Transverse colon (tissue), 4 donors: ENCODE measurements at regions not wholly inside any gene's neighbourhood (a gene's known extent, or its start where the extent isn't known, plus 50 kb on each side); places are given as distances from the start of the nearest gene placed in this dataset.

Experiments
- DNase-seq: peaks from one replicate; pipeline ENCODE4 v3.0.0-alpha.2; 2019
- H3K27ac ChIP-seq, 4 donors: fragments of 200-600 bp; sonication (generic); 2 replicates each; pipeline ENCODE4 v1.5.1; 2016 to 2018; ENCODE audit warnings: inconsistent platforms in 4 of 4
- H3K27me3 ChIP-seq: fragments of 200-600 bp; sonication (generic); 2 replicates; pipeline ENCODE4 v1.5.1; 2017; ENCODE audit warnings: inconsistent platforms
- H3K36me3 ChIP-seq, 4 donors: fragments of 200-600 bp; sonication (generic); 2 replicates each; pipeline ENCODE4 v1.5.1; 2017 to 2019; ENCODE audit warnings: inconsistent platforms in 4 of 4
- H3K4me1 ChIP-seq, 4 donors: fragments of 200-600 bp; sonication (generic); 2 replicates each; pipeline ENCODE4 v1.5.1; 2017 to 2020; ENCODE audit warnings: inconsistent platforms in 4 of 4
- H3K4me3 ChIP-seq, 4 donors: fragments of 200-600 bp; sonication (generic); 1 replicate in 1 of 4; 2 replicates in 3 of 4; pipeline versions ENCODE4 v1.5.1 to v1.6.1; 2017 to 2019; ENCODE audit warnings: inconsistent platforms in 4 of 4
- H3K9me3 ChIP-seq, 2 donors: fragments of 200-600 bp; sonication (generic); 2 replicates each; pipeline ENCODE4 v1.5.1; 2017 to 2019; ENCODE audit warnings: inconsistent platforms in 2 of 2
- EP300 ChIP-seq: sonication (generic); formaldehyde crosslinking; IDR thresholded peaks from one replicate; pipeline ENCODE4 v1.6.1; 2017; ENCODE audit warnings: antibody characterized with exemption, low read depth
- POLR2A ChIP-seq: fragments of 450-650 bp; IDR thresholded peaks from one replicate; pipeline ENCODE4 v1.6.1; 2016; ENCODE audit warnings: antibody characterized with exemption, mild to moderate bottlenecking, moderate library complexity
- POLR2AphosphoS5 ChIP-seq, 3 donors: sonication (generic); formaldehyde crosslinking; IDR thresholded peaks; one replicate each; pipeline ENCODE4 v1.6.1; 2016; ENCODE audit warnings: antibody characterized with exemption in 3 of 3
- WGBS, 2 donors: methylation state at CpG; one replicate each; pipeline ENCODE4 v1.1.5; 2018; ENCODE audit warnings: low coverage in 1 of 2; 5-methylcytosine and 5-hydroxymethylcytosine counted together
- in situ Hi-C, 4 donors: fragments of 200-750 bp; cut with MboI; loops; one replicate each; pipeline versions ENCODE4 v1.15.0 to v1.15.1; 2017; ENCODE audit warnings: low sequenced_read_pairs in 3 of 4, low pct_ligation_motif_present in 1 of 4, low pct_unique_long_range_greater_than_20kb in 1 of 4
- intact Hi-C: fragments of 100-400 bp; cut with DNase I; formaldehyde crosslinking; loops from one replicate; pipeline ENCODE4 v1.15.1; 2023; ENCODE audit warnings: low total_unique reads
- TF ChIP-seq, protein P1 (sequence below), 5 experiments: fragments of 200-600 bp in 3 of 5; fragments of 450-650 bp in 2 of 5; sonication (generic) in 3 of 5; IDR thresholded peaks; 1 replicate in 2 of 5; 2 replicates in 3 of 5; pipeline ENCODE4 v1.5.1; 2016 to 2017; ENCODE audit warnings: antibody characterized with exemption in 5 of 5, inconsistent platforms in 3 of 5, mild to moderate bottlenecking in 2 of 5, moderate library complexity in 1 of 5

DNA sequence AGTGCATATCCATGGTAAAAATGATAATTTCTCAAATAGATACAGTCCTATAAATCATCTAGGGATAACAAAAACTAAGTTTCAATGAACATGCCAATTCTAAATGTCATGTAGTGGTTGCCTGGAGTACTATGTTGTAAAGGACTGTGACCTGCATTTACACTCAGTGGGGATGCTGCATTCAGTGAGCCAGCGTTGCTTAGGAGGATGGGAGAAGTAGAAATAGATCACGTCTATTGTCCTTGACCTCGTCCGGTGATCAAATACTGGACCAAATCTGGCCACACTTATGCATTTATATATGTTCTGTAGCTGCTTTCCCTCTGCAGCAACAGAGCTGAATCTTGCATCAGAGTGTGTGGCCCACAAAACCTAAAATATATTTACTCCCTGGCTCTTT lies 139.0 kb upstream of the ETAA1 start:
- Histone ChIP-seq H3K4me1 (no peaks in the 10 kb centered on the region), H3K36me3 (no peaks in the 10 kb centered on the region), H3K4me3 (no peak overlapping the region), H3K27me3 (no peaks in the 10 kb centered on the region), H3K9me3 (no peaks in the 10 kb centered on the region), H3K27ac (peak overlapping the region in 1 of 4 donors; percentile 83)
- WGBS, 2 donors = 73 to 82% methylated on average over 4 of the region's 4 CpGs
- intact Hi-C loops (no loop called here), in situ Hi-C loops (loop anchor here in 1 of 4 donors (25.0 kb wide), 1 partner anchor 821 kb away; the partner anchor contains the start of gene MEIS1)
- no peak for DNase-seq
- no peak for TF ChIP-seq POLR2A
- TF ChIP-seq POLR2AphosphoS5 (IDR thresholded peaks at IDR 0.05) = no peak
- TF ChIP-seq EP300 = no peak
- TF ChIP-seq, protein P1, sequence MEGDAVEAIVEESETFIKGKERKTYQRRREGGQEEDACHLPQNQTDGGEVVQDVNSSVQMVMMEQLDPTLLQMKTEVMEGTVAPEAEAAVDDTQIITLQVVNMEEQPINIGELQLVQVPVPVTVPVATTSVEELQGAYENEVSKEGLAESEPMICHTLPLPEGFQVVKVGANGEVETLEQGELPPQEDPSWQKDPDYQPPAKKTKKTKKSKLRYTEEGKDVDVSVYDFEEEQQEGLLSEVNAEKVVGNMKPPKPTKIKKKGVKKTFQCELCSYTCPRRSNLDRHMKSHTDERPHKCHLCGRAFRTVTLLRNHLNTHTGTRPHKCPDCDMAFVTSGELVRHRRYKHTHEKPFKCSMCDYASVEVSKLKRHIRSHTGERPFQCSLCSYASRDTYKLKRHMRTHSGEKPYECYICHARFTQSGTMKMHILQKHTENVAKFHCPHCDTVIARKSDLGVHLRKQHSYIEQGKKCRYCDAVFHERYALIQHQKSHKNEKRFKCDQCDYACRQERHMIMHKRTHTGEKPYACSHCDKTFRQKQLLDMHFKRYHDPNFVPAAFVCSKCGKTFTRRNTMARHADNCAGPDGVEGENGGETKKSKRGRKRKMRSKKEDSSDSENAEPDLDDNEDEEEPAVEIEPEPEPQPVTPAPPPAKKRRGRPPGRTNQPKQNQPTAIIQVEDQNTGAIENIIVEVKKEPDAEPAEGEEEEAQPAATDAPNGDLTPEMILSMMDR (IDR thresholded peaks at IDR 0.05) = no peak

DNA sequence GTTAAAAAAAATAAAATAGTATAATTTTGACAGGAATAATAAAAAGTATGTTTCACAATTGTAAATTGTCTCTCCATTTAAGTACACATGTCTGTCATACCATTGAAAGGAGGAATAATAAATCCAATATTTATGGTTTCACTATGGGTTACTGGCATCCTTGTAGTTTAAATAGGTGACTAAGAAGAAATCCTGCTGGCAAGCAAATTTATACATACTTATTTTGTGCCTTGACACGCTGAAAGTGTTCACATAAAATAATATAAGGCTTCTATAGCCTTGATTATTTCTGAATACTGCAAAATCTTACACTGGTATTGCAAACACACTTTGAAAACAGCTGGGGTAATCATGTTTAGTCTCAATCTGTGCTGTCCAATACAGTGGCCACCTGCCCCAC lies 138.3 kb upstream of the ETAA1 start:
- Histone ChIP-seq H3K4me3 (no peak overlapping the region), H3K27ac (peak overlapping the region; percentile 70 to 84 (median 79)), H3K36me3 (no peaks in the 10 kb centered on the region), H3K4me1 (no peaks in the 10 kb centered on the region), H3K27me3 (no peaks in the 10 kb centered on the region), H3K9me3 (no peaks in the 10 kb centered on the region)
- TF ChIP-seq POLR2AphosphoS5 (IDR thresholded peaks at IDR 0.05) (no peak), EP300 (no peak), POLR2A (no peak)
- TF ChIP-seq, protein P1 (IDR thresholded peaks at IDR 0.05) = no peak
- DNase-seq = no peak
- intact Hi-C loops (no loop called here), in situ Hi-C loops (loop anchor here in 1 of 4 donors (25.0 kb wide), 1 partner anchor 822 kb away; the partner anchor contains the start of gene MEIS1)
- WGBS, 2 donors = 63 to 78% methylated on average over 1 of the region's 1 CpG

GRCh38 chr2:67259556-67260342 lies 137.4 kb upstream of the ETAA1 start:
- intact Hi-C loops (loop anchor here (5.0 kb wide), 1 partner anchor 403 kb away; no protein-coding TSS in a partner anchor), in situ Hi-C loops (loop anchor here in 1 of 4 donors (25.0 kb wide), 1 partner anchor 822 kb away; the partner anchor contains the start of gene MEIS1)
- WGBS, 2 donors = 32 to 47% methylated on average over 5 of the region's 5 CpGs

More at GRCh38 chr2:67259556-67260342, 137.4 kb upstream of the ETAA1 start:
- Histone ChIP-seq H3K36me3 (no peaks in the 10 kb centered on the region), H3K4me3 (no peak overlapping the region), H3K4me1 (no peaks in the 10 kb centered on the region), H3K27ac (peak overlapping the region; percentile 70 to 84 (median 79)), H3K9me3 (no peaks in the 10 kb centered on the region), H3K27me3 (no peaks in the 10 kb centered on the region)
- DNase-seq = peak; percentile 22
- TF ChIP-seq, protein P1 (IDR thresholded peaks at IDR 0.05) = no peak
- TF ChIP-seq POLR2A = no peak
- TF ChIP-seq POLR2AphosphoS5 (IDR thresholded peaks at IDR 0.05) = peak; percentile 76 to 89 (median 77)
- TF ChIP-seq EP300 = peak; percentile 1
